SK-N-MC (cell line): ENCODE measurements at regions not wholly inside any gene's neighbourhood (a gene's known extent, or its start where the extent isn't known, plus 50 kb on each side); places are given as distances from the start of the nearest gene placed in this dataset.

ENCODE experiments used
- EZH2 ChIP-seq: fragments of 200-600 bp; sonication (generic); IDR thresholded peaks from one replicate; pipeline ENCODE4 v1.6.1; 2017; ENCODE audit warnings: antibody characterized with exemption
- FOXP2 ChIP-seq: optimal IDR thresholded peaks from 2 replicates; pipeline ENCODE3; 2011; ENCODE audit warnings: mild to moderate bottlenecking, moderate library complexity; ENCODE audit not compliant: insufficient read depth; ENCODE audit errors: extremely low read length, control extremely low read depth
- POLR2AphosphoS5 ChIP-seq: IDR thresholded peaks from 2 replicates; pipeline ENCODE4 v1.6.1; 2012; ENCODE audit warnings: mild to moderate bottlenecking, low read depth, low read length, borderline replicate concordance

DNA sequence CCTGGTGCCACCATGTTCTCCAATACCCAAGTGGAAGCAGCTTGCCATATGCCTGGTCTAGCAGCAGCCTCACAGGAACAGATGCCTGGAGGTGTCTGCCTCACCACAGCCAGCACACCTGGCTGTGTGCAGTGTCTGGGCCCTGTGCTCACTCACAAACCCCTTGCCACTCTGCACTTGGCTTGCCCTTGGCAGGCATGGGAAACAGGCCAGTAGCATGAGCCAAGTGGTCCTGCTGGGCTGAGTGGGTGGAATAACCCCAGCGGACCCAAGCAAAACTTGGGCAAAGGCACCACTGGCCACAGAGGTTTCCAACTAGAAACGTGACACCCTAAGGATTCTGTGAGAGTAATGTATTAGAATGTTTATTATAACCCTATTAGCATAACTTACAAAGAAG lies 600.5 kb upstream of the GJE1 start:
- TF ChIP-seq EZH2 (no peak), POLR2AphosphoS5 (no peak), FOXP2 (no peak)
